ENCODE measurements at regions not wholly inside any gene's neighbourhood (a gene's known extent, or its start where the extent isn't known, plus 50 kb on each side); places are given as distances from the start of the nearest gene placed in this dataset.

DNA sequence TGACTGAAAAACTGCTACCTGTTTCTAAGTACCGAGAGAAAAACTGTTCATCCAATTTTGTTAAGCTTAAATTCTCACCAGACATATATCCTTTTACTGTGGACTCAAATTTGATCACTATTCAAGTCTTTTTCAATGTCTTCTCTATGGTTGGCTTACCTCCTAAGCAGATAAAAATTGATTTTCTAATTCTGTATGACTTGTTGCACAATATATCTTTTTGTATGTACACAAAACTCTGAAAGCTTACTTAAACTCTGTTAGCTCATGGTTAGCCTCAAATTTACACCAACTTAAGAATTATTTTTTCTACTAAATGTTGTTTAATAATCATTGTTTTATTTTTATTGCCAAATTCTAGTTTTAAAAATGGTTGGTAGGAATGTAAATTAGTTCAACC lies 715.4 kb downstream of the LTN1 start:
- Histone ChIP-seq H3K9me1 (ENCODE audit: control insufficient read depth, insufficient read depth, low read length) (no peaks in the 10 kb centered on the region), H3K9ac (ENCODE audit: insufficient read depth in 1 of 2, low read depth in 2 of 2, low read length in 2 of 2) (no peak overlapping the region), H3K79me2 (ENCODE audit: control insufficient read depth, insufficient read depth, low read length) (no peaks in the 10 kb centered on the region), H3K4me1 (replicated peaks in 1 of 2; ENCODE audit: control insufficient read depth in 2 of 2, insufficient read depth in 2 of 2, low read length in 2 of 2) (no peaks in the 10 kb centered on the region), H3K27ac (ENCODE audit: extremely low read depth, low read depth, low read length) (no peak overlapping the region), H4K20me1 (replicated peaks; ENCODE audit: control insufficient read depth, insufficient read depth, low read length) (no peaks in the 10 kb centered on the region), H3K27me3 (ENCODE audit: control insufficient read depth in 2 of 2, insufficient read depth in 2 of 2, low read length in 2 of 2) (no peaks in the 10 kb centered on the region), H3K36me3 (ENCODE audit: control insufficient read depth, insufficient read depth, low read length) (no peaks in the 10 kb centered on the region), H3K4me2 (ENCODE audit: insufficient read depth, low read length) (no peak overlapping the region), H3K9me3 (replicated peaks; ENCODE audit: control insufficient read depth, insufficient read depth, low read depth, low read length) (peaks cover under 1% of the 10 kb centered on the region; the same call in 1 of the 2 replicates), H2AFZ (ENCODE audit: low read depth, low read length) (no peak overlapping the region), H3K4me3 (no peak overlapping the region)
- no TSS peak for BruUV-seq (replicated peaks)
- ATAC-seq, result no peak
- intact Hi-C loops (cut with micrococcal nuclease) (no loop called here), in situ Hi-C loops (cut with MboI) (no loop called here)
- WGBS (ENCODE audit: insufficient coverage, low coverage, missing lambda C conversion rate), result 0% methylated on average over 1 of the region's 1 CpG
- ChIA-PET CTCF (ENCODE audit: low intra/inter-chr PET ratio) (no interaction called here), POLR2A (no interaction called here)
- TF ChIP-seq CEBPG (CRISPR knock-in tag; IDR thresholded peaks at IDR 0.05), result no peak
- TF ChIP-seq CEBPG (tag; conservative IDR thresholded peaks at IDR 0.05 in 1 of 2, IDR thresholded peaks at IDR 0.05 in 1 of 2), result 0 out of 4 replicates have a peak, but pooled peaks of 1 of the 2 experiments have one; percentile 16
- TF ChIP-seq ZNF354B (CRISPR knock-in tag; IDR thresholded peaks at IDR 0.05), result no peak
- FAIRE-seq, result no peak
- no peak for DNase-seq (ENCODE audit: extremely low read depth in 1 of 4, low spot score in 3 of 4)

DNA sequence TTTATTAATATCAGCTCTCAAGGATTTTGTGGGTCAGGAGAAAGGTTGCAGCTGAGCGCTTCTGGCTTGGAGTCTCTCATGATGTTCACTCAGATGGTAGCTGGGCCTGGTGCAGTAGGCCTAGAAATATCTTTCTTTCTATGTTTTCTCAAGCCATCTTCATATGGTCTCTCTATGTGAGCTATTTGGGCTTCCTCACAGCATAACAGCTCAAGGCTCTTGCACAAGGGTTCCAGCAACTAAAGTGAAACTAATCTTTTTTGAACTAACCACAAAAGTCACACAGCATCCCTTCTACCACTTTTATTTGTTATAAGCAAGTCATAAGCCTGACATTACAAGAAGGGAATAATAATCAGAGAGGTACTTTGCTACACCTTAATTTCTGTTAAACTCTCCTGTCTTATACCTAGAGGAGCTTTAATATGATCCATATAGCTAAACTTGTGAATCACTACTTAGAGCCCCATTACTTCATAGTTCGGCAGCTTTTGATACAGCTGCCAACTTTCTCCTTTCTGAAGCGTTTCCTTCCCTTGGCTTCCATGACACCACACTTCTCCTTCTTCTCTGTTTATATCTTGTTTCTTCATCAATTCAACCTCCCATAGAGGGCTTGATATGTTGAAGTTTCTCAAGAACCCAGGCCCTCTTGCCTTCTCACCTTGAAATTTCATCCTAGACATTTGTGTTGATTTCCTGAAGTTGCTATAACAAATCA lies 720.2 kb downstream of the LTN1 start:
- 0% methylated on average over 3 of the region's 3 CpGs for WGBS (ENCODE audit: insufficient coverage, low coverage, missing lambda C conversion rate)
- in situ Hi-C loops (cut with MboI) (no loop called here), intact Hi-C loops (cut with micrococcal nuclease) (no loop called here)
- no peak for FAIRE-seq
- no peak overlapping the region for H3K9ac ChIP-seq (ENCODE audit: insufficient read depth in 1 of 2, low read depth in 2 of 2, low read length in 2 of 2)
- peaks cover 3% of the 10 kb centered on the region; the same call in 1 of the 2 replicates for H3K9me3 ChIP-seq (replicated peaks; ENCODE audit: control insufficient read depth, insufficient read depth, low read depth, low read length)
- no peak overlapping the region for H3K27ac ChIP-seq (ENCODE audit: extremely low read depth, low read depth, low read length)
- no peak overlapping the region for H2AFZ ChIP-seq (ENCODE audit: low read depth, low read length)
- no peak for DNase-seq (ENCODE audit: extremely low read depth in 1 of 4, low spot score in 3 of 4)
- H3K4me3 ChIP-seq, result no peak overlapping the region
- TF ChIP-seq, protein P1, sequence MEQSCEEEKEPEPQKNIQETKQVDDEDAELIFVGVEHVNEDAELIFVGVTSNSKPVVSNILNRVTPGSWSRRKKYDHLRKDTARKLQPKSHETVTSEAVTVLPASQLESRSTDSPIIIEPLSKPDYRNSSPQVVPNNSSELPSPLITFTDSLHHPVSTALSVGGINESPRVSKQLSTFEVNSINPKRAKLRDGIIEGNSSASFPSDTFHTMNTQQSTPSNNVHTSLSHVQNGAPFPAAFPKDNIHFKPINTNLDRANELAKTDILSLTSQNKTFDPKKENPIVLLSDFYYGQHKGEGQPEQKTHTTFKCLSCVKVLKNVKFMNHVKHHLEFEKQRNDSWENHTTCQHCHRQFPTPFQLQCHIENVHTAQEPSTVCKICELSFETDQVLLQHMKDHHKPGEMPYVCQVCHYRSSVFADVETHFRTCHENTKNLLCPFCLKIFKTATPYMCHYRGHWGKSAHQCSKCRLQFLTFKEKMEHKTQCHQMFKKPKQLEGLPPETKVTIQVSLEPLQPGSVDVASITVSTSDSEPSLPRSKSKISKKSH (CRISPR knock-in tag; IDR thresholded peaks at IDR 0.05), result no peak
- TF ChIP-seq HNRNPLL (IDR thresholded peaks at IDR 0.05; ENCODE audit: low read depth, low read length, poor library complexity, severe bottlenecking) (no peak), MECOM (CRISPR knock-in tag; IDR thresholded peaks at IDR 0.05) (no peak), ZKSCAN3 (CRISPR knock-in tag; IDR thresholded peaks at IDR 0.05) (no peak)
- no TSS peak for BruUV-seq (replicated peaks)
- no peaks in the 10 kb centered on the region for H3K4me1 ChIP-seq (replicated peaks in 1 of 2; ENCODE audit: control insufficient read depth in 2 of 2, insufficient read depth in 2 of 2, low read length in 2 of 2)
- H3K36me3 ChIP-seq (ENCODE audit: control insufficient read depth, insufficient read depth, low read length), result no peaks in the 10 kb centered on the region
- ChIA-PET CTCF (ENCODE audit: low intra/inter-chr PET ratio) (no interaction called here), POLR2A (no interaction called here)
- no peaks in the 10 kb centered on the region for H3K79me2 ChIP-seq (ENCODE audit: control insufficient read depth, insufficient read depth, low read length)
- no peaks in the 10 kb centered on the region for H3K27me3 ChIP-seq (ENCODE audit: control insufficient read depth in 2 of 2, insufficient read depth in 2 of 2, low read length in 2 of 2)
- H3K9me1 ChIP-seq (ENCODE audit: control insufficient read depth, insufficient read depth, low read length), result no peaks in the 10 kb centered on the region
- no peak for ATAC-seq
- H4K20me1 ChIP-seq (replicated peaks; ENCODE audit: control insufficient read depth, insufficient read depth, low read length), result no peaks in the 10 kb centered on the region
- H3K4me2 ChIP-seq (ENCODE audit: insufficient read depth, low read length), result no peak overlapping the region
